Immature natural killer cell (primary cell): ENCODE measurements at regions not wholly inside any gene's neighbourhood (a gene's known extent, or its start where the extent isn't known, plus 50 kb on each side); places are given as distances from the start of the nearest gene placed in this dataset.

Experiments
- DNase-seq, 3 donors: peaks; one replicate each; pipeline ENCODE4 v3.0.0; 2022; ENCODE audit warnings: mixed read lengths in 1 of 3
- H3K27ac Mint-ChIP-seq, 6 donors: one replicate each; pipeline ENCODE4 v1.8.0; 2020; ENCODE audit warnings: mixed read lengths in 6 of 6, mild to moderate bottlenecking in 5 of 6, inconsistent platforms in 4 of 6, moderate library complexity in 3 of 6
- H3K27me3 Mint-ChIP-seq, 3 donors: one replicate each; pipeline ENCODE4 v1.8.0; 2020 to 2021; ENCODE audit warnings: low read depth in 3 of 3, mild to moderate bottlenecking in 3 of 3, mixed read lengths in 3 of 3, moderate library complexity in 3 of 3, inconsistent platforms in 1 of 3
- H3K36me3 Mint-ChIP-seq, 3 donors: one replicate each; pipeline ENCODE4 v1.8.0; 2020; ENCODE audit warnings: mixed read lengths in 3 of 3, inconsistent platforms in 2 of 3, mild to moderate bottlenecking in 2 of 3
- H3K4me1 Mint-ChIP-seq, 2 donors: one replicate each; pipeline ENCODE4 v1.8.0; 2020; ENCODE audit warnings: inconsistent platforms in 2 of 2, mild to moderate bottlenecking in 2 of 2, mixed read lengths in 2 of 2, moderate library complexity in 1 of 2
- H3K4me3 Mint-ChIP-seq, 5 donors: one replicate each; pipeline ENCODE4 v1.8.0; 2020; ENCODE audit warnings: mild to moderate bottlenecking in 5 of 5, mixed read lengths in 5 of 5, inconsistent platforms in 3 of 5, moderate library complexity in 3 of 5
- H3K9me3 Mint-ChIP-seq, 6 donors: one replicate each; pipeline ENCODE4 v1.8.0; 2020; ENCODE audit warnings: mild to moderate bottlenecking in 6 of 6, mixed read lengths in 6 of 6, inconsistent platforms in 4 of 6, moderate library complexity in 3 of 6

GRCh38 chr4:89528526-89529133 is 221.0 kb upstream of the GPRIN3 start:
- H3K36me3 Mint-ChIP-seq: no peaks in the 10 kb centered on the region
- no peak for DNase-seq
- peaks cover 0 to 6% (median 0%) of the 10 kb centered on the region in 6 donors for H3K9me3 Mint-ChIP-seq
- H3K27ac Mint-ChIP-seq: no peak overlapping the region
- peaks cover 4 to 7% of the 10 kb centered on the region in 2 donors for H3K4me1 Mint-ChIP-seq
- H3K27me3 Mint-ChIP-seq: peaks cover 0 to 7% (median 4%) of the 10 kb centered on the region in 3 donors
- H3K4me3 Mint-ChIP-seq: no peak overlapping the region

- Mint-ChIP-seq H3K4me3 (no peak overlapping the region), H3K9me3 (peaks cover 0 to 3% (median 0%) of the 10 kb centered on the region in 6 donors), H3K27ac (no peak overlapping the region), H3K36me3 (no peaks in the 10 kb centered on the region), H3K4me1 (no peaks in the 10 kb centered on the region), H3K27me3 (peaks cover 6 to 8% (median 7%) of the 10 kb centered on the region in 3 donors)
- DNase-seq: no peak
Measured at GRCh38 chr4:89521826-89522225, 214.2 kb upstream of the GPRIN3 start.

GRCh38 chr4:89519771-89520320 is 212.2 kb upstream of the GPRIN3 start:
- Mint-ChIP-seq H3K9me3 (no peaks in the 10 kb centered on the region), H3K36me3 (no peaks in the 10 kb centered on the region), H3K27me3 (peaks cover 2 to 12% (median 10%) of the 10 kb centered on the region in 3 donors), H3K27ac (no peak overlapping the region), H3K4me3 (no peak overlapping the region), H3K4me1 (no peaks in the 10 kb centered on the region)
- no peak for DNase-seq

- Mint-ChIP-seq H3K27me3 (peaks cover 5 to 14% (median 5%) of the 10 kb centered on the region in 3 donors), H3K4me1 (peaks cover 0 to 1% of the 10 kb centered on the region in 2 donors), H3K27ac (no peak overlapping the region), H3K9me3 (no peaks in the 10 kb centered on the region), H3K4me3 (no peak overlapping the region), H3K36me3 (no peaks in the 10 kb centered on the region)
- DNase-seq: no peak
Measured at GRCh38 chr4:89518259-89518658, 210.7 kb upstream of the GPRIN3 start.

GRCh38 chr4:89514811-89515210 is 207.2 kb upstream of the GPRIN3 start:
- no peak overlapping the region for H3K27ac Mint-ChIP-seq
- H3K9me3 Mint-ChIP-seq: no peaks in the 10 kb centered on the region
- H3K4me3 Mint-ChIP-seq: no peak overlapping the region
- no peak for DNase-seq
- peaks cover 6 to 11% (median 10%) of the 10 kb centered on the region in 3 donors for H3K27me3 Mint-ChIP-seq
- no peaks in the 10 kb centered on the region for H3K36me3 Mint-ChIP-seq
- peaks cover 11% of the 10 kb centered on the region in 2 donors for H3K4me1 Mint-ChIP-seq

GRCh38 chr4:89511776-89512175 is 204.2 kb upstream of the GPRIN3 start:
- no peak overlapping the region for H3K4me3 Mint-ChIP-seq
- H3K27me3 Mint-ChIP-seq: peaks cover 6 to 10% (median 8%) of the 10 kb centered on the region in 3 donors
- no peak overlapping the region for H3K27ac Mint-ChIP-seq

GRCh38 chr4:89509708-89510281 is 202.2 kb upstream of the GPRIN3 start:
- Mint-ChIP-seq H3K27ac (peak overlapping the region; percentile 42 to 85 (median 76)), H3K9me3 (peaks cover 0 to 2% (median 0%) of the 10 kb centered on the region in 6 donors), H3K27me3 (peaks cover 3 to 8% (median 7%) of the 10 kb centered on the region in 3 donors), H3K4me1 (peaks cover 23 to 26% of the 10 kb centered on the region in 2 donors), H3K36me3 (no peaks in the 10 kb centered on the region), H3K4me3 (peak overlapping the region; percentile 53 to 82 (median 74))
- DNase-seq: peak; percentile 54 to 62 (median 58)

More at GRCh38 chr4:89511776-89512175, 204.2 kb upstream of the GPRIN3 start:
- peaks cover 0 to 2% (median 0%) of the 10 kb centered on the region in 6 donors for H3K9me3 Mint-ChIP-seq
- H3K4me1 Mint-ChIP-seq: peaks cover 23 to 26% of the 10 kb centered on the region in 2 donors
- H3K36me3 Mint-ChIP-seq: no peaks in the 10 kb centered on the region
- no peak for DNase-seq

GRCh38 chr4:89506866-89507491 is 199.4 kb upstream of the GPRIN3 start:
- Mint-ChIP-seq H3K36me3 (no peaks in the 10 kb centered on the region), H3K9me3 (peaks cover 0 to 2% (median 0%) of the 10 kb centered on the region in 6 donors), H3K4me1 (peaks cover 23 to 25% of the 10 kb centered on the region in 2 donors), H3K27ac (no peak overlapping the region), H3K4me3 (no peak overlapping the region), H3K27me3 (peaks cover 1 to 5% (median 1%) of the 10 kb centered on the region in 3 donors)
- DNase-seq: no peak

- Mint-ChIP-seq H3K4me3 (no peak overlapping the region), H3K4me1 (no peaks in the 10 kb centered on the region), H3K27me3 (peaks cover 0 to 6% (median 6%) of the 10 kb centered on the region in 3 donors), H3K27ac (no peak overlapping the region), H3K36me3 (no peaks in the 10 kb centered on the region), H3K9me3 (no peaks in the 10 kb centered on the region)
- DNase-seq: no peak
Measured at GRCh38 chr4:89502581-89502980, 195.0 kb upstream of the GPRIN3 start.

GRCh38 chr4:89497517-89498308 is 190.1 kb upstream of the GPRIN3 start:
- Mint-ChIP-seq H3K36me3 (no peaks in the 10 kb centered on the region), H3K4me3 (no peak overlapping the region), H3K27ac (no peak overlapping the region), H3K9me3 (no peaks in the 10 kb centered on the region), H3K27me3 (peaks cover 0 to 6% (median 6%) of the 10 kb centered on the region in 3 donors), H3K4me1 (no peaks in the 10 kb centered on the region)
- no peak for DNase-seq

- no peaks in the 10 kb centered on the region for H3K36me3 Mint-ChIP-seq
- DNase-seq: no peak
- H3K4me3 Mint-ChIP-seq: no peak overlapping the region
- no peak overlapping the region for H3K27ac Mint-ChIP-seq
- no peaks in the 10 kb centered on the region for H3K4me1 Mint-ChIP-seq
- H3K9me3 Mint-ChIP-seq: no peaks in the 10 kb centered on the region
- peaks cover 0 to 6% (median 6%) of the 10 kb centered on the region in 3 donors for H3K27me3 Mint-ChIP-seq
Measured at GRCh38 chr4:89496851-89497250, 189.3 kb upstream of the GPRIN3 start.

GRCh38 chr4:89493367-89493766 is 185.8 kb upstream of the GPRIN3 start:
- no peak overlapping the region for H3K27ac Mint-ChIP-seq
- peaks cover 0 to 2% (median 0%) of the 10 kb centered on the region in 6 donors for H3K9me3 Mint-ChIP-seq
- H3K27me3 Mint-ChIP-seq: no peaks in the 10 kb centered on the region
- H3K36me3 Mint-ChIP-seq: peaks cover 0 to 4% (median 0%) of the 10 kb centered on the region in 3 donors
- DNase-seq: no peak
- H3K4me1 Mint-ChIP-seq: peaks cover 4 to 9% of the 10 kb centered on the region in 2 donors
- H3K4me3 Mint-ChIP-seq: no peak overlapping the region

GRCh38 chr4:89492581-89493071 is 185.0 kb upstream of the GPRIN3 start:
- Mint-ChIP-seq H3K27ac (no peak overlapping the region), H3K4me3 (no peak overlapping the region), H3K27me3 (no peaks in the 10 kb centered on the region), H3K4me1 (peaks cover 4 to 15% of the 10 kb centered on the region in 2 donors), H3K9me3 (peaks cover 0 to 2% (median 0%) of the 10 kb centered on the region in 6 donors), H3K36me3 (peaks cover 0 to 4% (median 0%) of the 10 kb centered on the region in 3 donors)
- no peak for DNase-seq
